CD4-positive, alpha-beta T cell treated with Interleukin-1 beta for 1 hour (primary cell): ENCODE measurements at regions not wholly inside any gene's neighbourhood (a gene's known extent, or its start where the extent isn't known, plus 50 kb on each side); places are given as distances from the start of the nearest gene placed in this dataset.
"Not testable (repeated sequence)": the region's sequence is repeated elsewhere in the genome, so short reads cannot be mapped to it uniquely, and the experiment has no call there.

Experiments used
- DNase-seq, 2 donors: peaks; one replicate each; pipeline ENCODE4 v3.0.0-alpha.2; 2020 to 2022

- DNase-seq, result no peak
Observed at GRCh38 chr6:50510361-50510760, 203.0 kb upstream of the TFAP2D start.

GRCh38 chr6:50520326-50521266 is 192.7 kb upstream of the TFAP2D start:
- no peak for DNase-seq

- DNase-seq, result no peak
Observed at GRCh38 chr6:50524341-50524740, 189.0 kb upstream of the TFAP2D start.

GRCh38 chr6:50527985-50528384 is 185.3 kb upstream of the TFAP2D start:
- no peak for DNase-seq

- DNase-seq, result no peak
Observed at GRCh38 chr6:50539447-50539846, 173.9 kb upstream of the TFAP2D start.

- DNase-seq, result no peak
Observed at GRCh38 chr6:50541941-50542340, 171.4 kb upstream of the TFAP2D start.

GRCh38 chr6:50543666-50544065 is 169.7 kb upstream of the TFAP2D start:
- no peak for DNase-seq

GRCh38 chr6:50549026-50549425 is 164.3 kb upstream of the TFAP2D start:
- DNase-seq, result no peak

GRCh38 chr6:50549475-50549874 is 163.9 kb upstream of the TFAP2D start:
- no peak for DNase-seq

- no peak for DNase-seq
Observed at GRCh38 chr6:50555982-50556381, 157.3 kb upstream of the TFAP2D start.

GRCh38 chr6:50565004-50565403 is 148.3 kb upstream of the TFAP2D start:
- no peak for DNase-seq

- DNase-seq, result not testable (repeated sequence)
Observed at GRCh38 chr6:50571230-50571629, 142.1 kb upstream of the TFAP2D start.

- no peak for DNase-seq
Observed at GRCh38 chr6:50585441-50586330, 127.6 kb upstream of the TFAP2D start.

- no peak for DNase-seq
Observed at GRCh38 chr6:50586331-50586675, 127.0 kb upstream of the TFAP2D start.

- DNase-seq, result no peak
Observed at GRCh38 chr6:50589751-50590470, 123.4 kb upstream of the TFAP2D start.

GRCh38 chr6:50591135-50591534 is 122.2 kb upstream of the TFAP2D start:
- no peak for DNase-seq

GRCh38 chr6:50600280-50600679 is 113.0 kb upstream of the TFAP2D start:
- no peak for DNase-seq

GRCh38 chr6:50602292-50602691 is 111.0 kb upstream of the TFAP2D start:
- peak in 1 of 2 donors; percentile 17 for DNase-seq

- no peak for DNase-seq
Observed at GRCh38 chr6:50608421-50608820, 104.9 kb upstream of the TFAP2D start.

GRCh38 chr6:50610562-50610961 is 102.8 kb upstream of the TFAP2D start:
- DNase-seq, result no peak

- no peak for DNase-seq
Observed at GRCh38 chr6:50635429-50635828, 77.9 kb upstream of the TFAP2D start.

- DNase-seq, result no peak
Observed at GRCh38 chr6:50637267-50637666, 76.1 kb upstream of the TFAP2D start.

- DNase-seq, result no peak
Observed at GRCh38 chr6:50649086-50649485, 64.2 kb upstream of the TFAP2D start.
